IMR-90 (cell line): ENCODE measurements at regions not wholly inside any gene's neighbourhood (a gene's known extent, or its start where the extent isn't known, plus 50 kb on each side); places are given as distances from the start of the nearest gene placed in this dataset.

Source experiments
- ATAC-seq: fragments of 200-7000 bp; cut with Tn5 transposase; 2 replicates; pipeline ENCODE4 v1.9.1; 2020; ENCODE audit warnings: low read depth, mild to moderate bottlenecking, moderate library complexity
- BruUV-seq: library from RNA; stranded (reverse); fragments of 400-500 nt; replicated peaks from 2 replicates; lab custom pipeline; 2021; lab: Mats Ljungman, UMichigan
- CTCF ChIA-PET: fragments of 300-600 bp; formaldehyde crosslinking; extraction: SDS; loops from one replicate; lab custom pipeline; 2021; ENCODE audit warnings: antibody characterized with exemption; lab: Yijun Ruan, JAX
- POLR2A ChIA-PET: fragments of 300-600 bp; sonication (Branson Sonifier 250); formaldehyde crosslinking; loops from one replicate; lab custom pipeline; 2022; ENCODE audit warnings: antibody characterized with exemption; ENCODE audit not compliant: unreplicated experiment; lab: Charles Lee
- DNase-seq: peaks from one replicate; pipeline ENCODE4 v3.0.0; 2013
- H2AFZ ChIP-seq: replicated peaks from 2 replicates; pipeline ENCODE3; 2013; ENCODE audit warnings: low read length, mild to moderate bottlenecking; ENCODE audit not compliant: poor library complexity
- H2AK5ac ChIP-seq: 2 replicates; pipeline ENCODE4 v1.6.1; 2013; ENCODE audit warnings: low read depth, low read length, inconsistent platforms
- H2AK9ac ChIP-seq: replicated peaks from 2 replicates; pipeline ENCODE3; 2013; ENCODE audit warnings: mild to moderate bottlenecking, low read depth, low read length, moderate library complexity; ENCODE audit not compliant: poor library complexity
- H2BK120ac ChIP-seq: 2 replicates; pipeline ENCODE4 v1.6.1; 2013; ENCODE audit warnings: low read depth, low read length, inconsistent platforms
- H2BK15ac ChIP-seq: 3 replicates; pipeline ENCODE4 v1.6.1; 2013; ENCODE audit warnings: low read depth, low read length, inconsistent platforms
- H2BK20ac ChIP-seq: 2 replicates; pipeline ENCODE4 v1.6.1; 2013; ENCODE audit warnings: low read depth, mild to moderate bottlenecking, inconsistent platforms, low read length, moderate library complexity
- H2BK5ac ChIP-seq: 2 replicates; pipeline ENCODE4 v1.6.1; 2013; ENCODE audit warnings: mild to moderate bottlenecking, low read depth, low read length, inconsistent platforms; ENCODE audit not compliant: poor library complexity, severe bottlenecking
- H3K14ac ChIP-seq: replicated peaks from 2 replicates; pipeline ENCODE4 v1.6.1; 2013; ENCODE audit warnings: low read depth, low read length, inconsistent platforms
- H3K18ac ChIP-seq: 2 replicates; pipeline ENCODE4 v1.6.1; 2013; ENCODE audit warnings: low read depth, low read length, control low read depth
- H3K23ac ChIP-seq: 2 replicates; pipeline ENCODE4 v1.6.1; 2013; ENCODE audit warnings: low read depth, low read length, inconsistent platforms
- H3K27ac ChIP-seq: 2 replicates; pipeline ENCODE4 v1.5.1; 2013; ENCODE audit warnings: mild to moderate bottlenecking, control low read depth, low read length; ENCODE audit not compliant: insufficient read depth
- H3K27me3 ChIP-seq: 2 replicates; pipeline ENCODE4 v1.6.1; 2013; ENCODE audit warnings: low read length; ENCODE audit not compliant: control insufficient read depth, insufficient read depth
- H3K36me3 ChIP-seq: 2 replicates; pipeline ENCODE4 v1.6.1; 2013; ENCODE audit warnings: low read length, mixed read lengths; ENCODE audit not compliant: control insufficient read depth, insufficient read depth
- H3K4ac ChIP-seq: 2 replicates; pipeline ENCODE4 v1.6.1; 2013; ENCODE audit warnings: low read depth, low read length, inconsistent platforms
- H3K4me1 ChIP-seq: 2 replicates; pipeline ENCODE4 v1.6.1; 2013; ENCODE audit warnings: low read length, mixed read lengths; ENCODE audit not compliant: control insufficient read depth, insufficient read depth
- H3K4me2 ChIP-seq: 2 replicates; pipeline ENCODE4 v1.6.1; 2013; ENCODE audit warnings: low read depth, mild to moderate bottlenecking, control low read depth, low read length, moderate library complexity
- H3K4me3 ChIP-seq: 2 replicates; pipeline ENCODE4 v1.5.1; 2013; ENCODE audit warnings: low read depth, mild to moderate bottlenecking, control low read depth, low read length, moderate library complexity; ENCODE audit not compliant: insufficient read depth
- H3K56ac ChIP-seq: 2 replicates; pipeline ENCODE4 v1.6.1; 2013; ENCODE audit warnings: low read length, inconsistent platforms; ENCODE audit not compliant: insufficient read depth; ENCODE audit errors: extremely low read depth
- H3K79me1 ChIP-seq, 2 experiments: 2 replicates each; pipeline ENCODE4 v1.6.1; 2013; ENCODE audit warnings: low read length in 2 of 2, inconsistent platforms in 1 of 2, low read depth in 1 of 2
- H3K9ac ChIP-seq: 2 replicates; pipeline ENCODE4 v1.6.1; 2013; ENCODE audit warnings: low read depth, low read length, control low read depth
- H3K9me1 ChIP-seq: 2 replicates; pipeline ENCODE4 v1.6.1; 2013; ENCODE audit warnings: low read length, inconsistent platforms; ENCODE audit not compliant: insufficient read depth
- H3K9me3 ChIP-seq: 2 replicates; pipeline ENCODE4 v1.6.1; 2013; ENCODE audit warnings: low read length; ENCODE audit not compliant: control insufficient read depth, insufficient read depth
- H4K20me1 ChIP-seq: 2 replicates; pipeline ENCODE4 v1.6.1; 2013; ENCODE audit warnings: low read length, inconsistent platforms; ENCODE audit not compliant: insufficient read depth
- H4K5ac ChIP-seq: 2 replicates; pipeline ENCODE4 v1.6.1; 2013; ENCODE audit warnings: mild to moderate bottlenecking, low read depth, low read length, control low read depth
- H4K8ac ChIP-seq, 2 experiments: 2 replicates each; pipeline ENCODE4 v1.6.1; 2013; ENCODE audit warnings: low read depth in 2 of 2, low read length in 2 of 2, control low read depth in 1 of 2, inconsistent platforms in 1 of 2
- H4K91ac ChIP-seq: 2 replicates; pipeline ENCODE4 v1.6.1; 2013; ENCODE audit warnings: low read depth, low read length, inconsistent platforms; ENCODE audit not compliant: insufficient read depth
- NFE2L2 ChIP-seq: fragments of 150-350 bp; IDR thresholded peaks from 2 replicates; pipeline ENCODE4 v1.6.1; 2016; ENCODE audit warnings: low read depth, mild to moderate bottlenecking, low read length
- WGBS, 2 experiments: methylation state at CpG; one replicate each; pipeline versions ENCODE4 v1.1.5 to v1.1.7; 2013; ENCODE audit warnings: missing lambda C conversion rate in 2 of 2; ENCODE audit not compliant: insufficient read length in 1 of 2; ENCODE audit errors: extremely low coverage in 2 of 2; 5-methylcytosine and 5-hydroxymethylcytosine counted together
- dilution Hi-C: fragments of 300-500 bp; cut with HindIII; formaldehyde crosslinking; loops from one replicate; pipeline ENCODE4 v1.14.3; 2018; ENCODE audit warnings: low sequenced_read_pairs; ENCODE audit not compliant: unreplicated experiment
- in situ Hi-C: fragments of 300-500 bp; cut with MboI; formaldehyde crosslinking; loops from 3 replicates; pipeline ENCODE4 v1.14.3; 2019; ENCODE audit warnings: low sequenced_read_pairs, inconsistent platforms, mixed read lengths
- intact Hi-C: fragments of 100-400 bp; cut with micrococcal nuclease; formaldehyde crosslinking; loops from 2 replicates; pipeline ENCODE4 v1.10.0; 2022

GRCh38 chr3:193850084-193850619, 257.1 kb downstream of the OPA1 start:
- POLR2A ChIA-PET: no interaction called here

More at GRCh38 chr3:193850084-193850619, 257.1 kb downstream of the OPA1 start:
- Histone ChIP-seq H2BK20ac (no peak overlapping the region), H3K56ac (no peak overlapping the region), H2BK5ac (no peak overlapping the region), H2AFZ (peak overlapping the region; percentile 33), H3K9ac (no peak overlapping the region), H2AK9ac (no peak overlapping the region), H3K23ac (no peak overlapping the region), H3K4me3 (no peak overlapping the region), H3K14ac (no peak overlapping the region), H4K20me1 (no peaks in the 10 kb centered on the region), H3K27ac (no peak overlapping the region), H3K4me1 (no peaks in the 10 kb centered on the region), H3K79me1 (no peaks in the 10 kb centered on the region), H3K27me3 (peaks cover 40% of the 10 kb centered on the region), H3K4me2 (no peak overlapping the region), H4K5ac (no peak overlapping the region), H3K4ac (no peak overlapping the region), H3K36me3 (no peaks in the 10 kb centered on the region), H4K8ac (no peak overlapping the region), H4K91ac (no peak overlapping the region), H3K9me3 (no peaks in the 10 kb centered on the region), H3K18ac (no peak overlapping the region), H2BK120ac (no peak overlapping the region), H2AK5ac (no peak overlapping the region), H2BK15ac (no peak overlapping the region), H3K9me1 (no peaks in the 10 kb centered on the region)
- dilution Hi-C loops: no loop called here
- DNase-seq (no peak), ATAC-seq (no peak)
- no peak for TF ChIP-seq NFE2L2
- intact Hi-C loops: no loop called here
- no TSS peak for BruUV-seq
- WGBS, 2 experiments: 90% methylated on average over 2 of the region's 5 CpGs; no CpG with 5 or more reads in 1 of the 2 experiments
- in situ Hi-C loops: no loop called here
- CTCF ChIA-PET: no interaction called here
